B cell (primary cell): ENCODE measurements at regions not wholly inside any gene's neighbourhood (a gene's known extent, or its start where the extent isn't known, plus 50 kb on each side); places are given as distances from the start of the nearest gene placed in this dataset.

Experiments used
- ATAC-seq: fragments of 200-7000 bp; cut with Tn5 transposase; one replicate; pipeline ENCODE4 v1.10.0; 2021; ENCODE audit warnings: low read depth, mild to moderate bottlenecking, moderate number of reproducible peaks, moderate library complexity
- CTCF ChIA-PET: fragments of 350-600 bp; sonication (Branson Sonifier 250); formaldehyde crosslinking; loops from one replicate; lab custom pipeline; 2021; ENCODE audit warnings: antibody characterized with exemption, inconsistent platforms; lab: Charles Lee
- POLR2A ChIA-PET: fragments of 350-600 bp; sonication (Branson Sonifier 250); formaldehyde crosslinking; loops from one replicate; lab custom pipeline; 2021; ENCODE audit warnings: antibody characterized with exemption; lab: Charles Lee
- DNase-seq: peaks from one replicate; pipeline ENCODE4 v3.0.0; 2013
- H2AFZ ChIP-seq: 2 replicates; pipeline ENCODE4 v1.6.1; 2012; ENCODE audit warnings: mild to moderate bottlenecking, low read depth, low read length; ENCODE audit not compliant: insufficient read depth, poor library complexity, severe bottlenecking
- H3K27ac ChIP-seq, 2 donors: 1 replicate in 1 of 2; 2 replicates in 1 of 2; pipeline ENCODE4 v1.5.1; 2012 to 2013; ENCODE audit warnings: low read length in 2 of 2, mild to moderate bottlenecking in 2 of 2, moderate library complexity in 1 of 2
- H3K27me3 ChIP-seq, 4 experiments: fragments of 200-600 bp in 1 of 4; sonication (generic) in 1 of 4; replicated peaks in 1 of 4; 1 replicate in 2 of 4; 2 replicates in 2 of 4; pipeline versions ENCODE4 v1.6.1 to v1.7.0; 2013 to 2016; ENCODE audit warnings: low read length in 3 of 4, mild to moderate bottlenecking in 2 of 4, mixed read lengths in 1 of 4, moderate library complexity in 1 of 4; ENCODE audit not compliant: insufficient read depth in 4 of 4, control insufficient read depth in 3 of 4; ENCODE audit errors: control extremely low read depth in 1 of 4
- H3K36me3 ChIP-seq, 2 experiments: replicated peaks in 1 of 2; 1 replicate in 1 of 2; 2 replicates in 1 of 2; pipeline versions ENCODE4 v1.6.1 to v1.7.1; 2013; ENCODE audit warnings: low read length in 1 of 2; ENCODE audit not compliant: insufficient read depth in 2 of 2, control insufficient read depth in 1 of 2; ENCODE audit errors: control extremely low read depth in 1 of 2, extremely low read depth in 1 of 2
- H3K4me1 ChIP-seq, 2 donors: fragments of 200-600 bp in 1 of 2; sonication (generic) in 1 of 2; 1 replicate in 1 of 2; 2 replicates in 1 of 2; pipeline versions ENCODE4 v1.5.1 to v1.6.1; 2013 to 2017; ENCODE audit warnings: low read length in 2 of 2; ENCODE audit not compliant: control insufficient read depth in 2 of 2, insufficient read depth in 2 of 2
- H3K4me2 ChIP-seq: replicated peaks from 2 replicates; pipeline ENCODE3; 2012; ENCODE audit warnings: mild to moderate bottlenecking, low read depth, low read length; ENCODE audit not compliant: poor library complexity, severe bottlenecking
- H3K4me3 ChIP-seq, 5 experiments: fragments of 200-600 bp in 1 of 5; sonication (generic) in 1 of 5; 1 replicate in 3 of 5; 2 replicates in 2 of 5; pipeline versions ENCODE4 v1.5.1 to v1.7.0; 2011 to 2016; ENCODE audit warnings: low read length in 4 of 5, mild to moderate bottlenecking in 4 of 5, low read depth in 2 of 5, control low read depth in 1 of 5, moderate library complexity in 1 of 5; ENCODE audit not compliant: insufficient read depth in 1 of 5; ENCODE audit errors: control extremely low read depth in 1 of 5, extremely low read depth in 1 of 5
- H3K79me2 ChIP-seq: fragments of 200-600 bp; sonication (generic); one replicate; pipeline ENCODE4 v1.6.0; 2016; ENCODE audit warnings: low read length; ENCODE audit not compliant: control insufficient read depth, insufficient read depth
- H3K9ac ChIP-seq: fragments of 200-600 bp; sonication (generic); 2 replicates; pipeline ENCODE4 v1.6.1; 2017; ENCODE audit warnings: mild to moderate bottlenecking, low read length, moderate library complexity
- H3K9me3 ChIP-seq, 3 donors: one replicate each; pipeline versions ENCODE4 v1.6.1 to v1.7.1; 2013; ENCODE audit warnings: low read length in 2 of 3; ENCODE audit not compliant: control insufficient read depth in 2 of 3, insufficient read depth in 1 of 3; ENCODE audit errors: control extremely low read depth in 1 of 3
- H4K20me1 ChIP-seq: 2 replicates; pipeline ENCODE4 v1.6.0; 2012; ENCODE audit warnings: mild to moderate bottlenecking, low read length; ENCODE audit not compliant: insufficient read depth, control insufficient read depth, poor library complexity, severe bottlenecking
- H3K27ac Mint-ChIP-seq: one replicate; pipeline ENCODE4 v1.8.0; 2021; ENCODE audit warnings: mixed read lengths
- H3K27me3 Mint-ChIP-seq: one replicate; pipeline ENCODE4 v1.8.0; 2021; ENCODE audit warnings: mixed read lengths
- H3K4me1 Mint-ChIP-seq: one replicate; pipeline ENCODE4 v1.8.0; 2021; ENCODE audit warnings: mixed read lengths
- H3K4me3 Mint-ChIP-seq: one replicate; pipeline ENCODE4 v1.8.0; 2021; ENCODE audit warnings: mixed read lengths
- H3K9me3 Mint-ChIP-seq: one replicate; pipeline ENCODE4 v1.8.0; 2022; ENCODE audit warnings: mixed read lengths; ENCODE audit not compliant: insufficient read depth
- CTCF ChIP-seq: fragments of 200-600 bp; IDR thresholded peaks from one replicate; pipeline ENCODE4 v1.8.0; 2022; ENCODE audit warnings: antibody characterized with exemption, mild to moderate bottlenecking
- EZH2 ChIP-seq: IDR thresholded peaks from 2 replicates; pipeline ENCODE4 v1.6.1; 2012; ENCODE audit warnings: borderline replicate concordance, low read depth, mild to moderate bottlenecking, moderate library complexity, low read length; ENCODE audit not compliant: insufficient read depth, poor library complexity, severe bottlenecking
- WGBS: methylation state at CpG from one replicate; pipeline ENCODE4 v1.1.5; 2013; ENCODE audit warnings: missing lambda C conversion rate; ENCODE audit not compliant: insufficient coverage; 5-methylcytosine and 5-hydroxymethylcytosine counted together
- intact Hi-C: fragments of 100-400 bp; cut with micrococcal nuclease; formaldehyde crosslinking; loops from one replicate; pipeline ENCODE4 v1.10.0; 2022

GRCh38 chr11:38300570-38300969 lies 1702.5 kb upstream of the RAG2 start:
- ChIA-PET CTCF (no interaction called here), POLR2A (no interaction called here)
- Histone ChIP-seq H3K4me1 (no peaks in the 10 kb centered on the region), H3K9me3 (peaks cover 0 to 10% (median 0%) of the 10 kb centered on the region in 3 donors), H3K27me3 (no peaks in the 10 kb centered on the region), H2AFZ (no peak overlapping the region), H4K20me1 (no peaks in the 10 kb centered on the region), H3K4me3 (no peak overlapping the region), H3K9ac (no peak overlapping the region), H3K27ac (no peak overlapping the region), H3K36me3 (no peaks in the 10 kb centered on the region), H3K4me2 (no peak overlapping the region), H3K79me2 (no peaks in the 10 kb centered on the region)
- DNase-seq (no peak), ATAC-seq (no peak)
- Mint-ChIP-seq H3K27ac (no peak overlapping the region), H3K27me3 (no peaks in the 10 kb centered on the region), H3K9me3 (peaks cover 1% of the 10 kb centered on the region), H3K4me1 (no peaks in the 10 kb centered on the region), H3K4me3 (no peak overlapping the region)
- TF ChIP-seq EZH2 = no peak
- TF ChIP-seq CTCF = no peak
- intact Hi-C loops = no loop called here
- 100% methylated on average over 1 of the region's 2 CpGs for WGBS

GRCh38 chr11:38296211-38296776 lies 1698.3 kb upstream of the RAG2 start:
- no peaks in the 10 kb centered on the region for H3K27me3 ChIP-seq
- no peak overlapping the region for H2AFZ ChIP-seq
- H3K27ac Mint-ChIP-seq = no peak overlapping the region
- no peaks in the 10 kb centered on the region for H3K4me1 ChIP-seq
- no peak overlapping the region for H3K4me2 ChIP-seq
- H3K4me3 Mint-ChIP-seq = no peak overlapping the region
- TF ChIP-seq EZH2 (no peak), CTCF (no peak)
- peaks cover 0 to 12% (median 1%) of the 10 kb centered on the region in 3 donors for H3K9me3 ChIP-seq
- H3K4me1 Mint-ChIP-seq = no peaks in the 10 kb centered on the region
- 97% methylated on average over 17 of the region's 33 CpGs for WGBS
- no peaks in the 10 kb centered on the region for H3K36me3 ChIP-seq
- H3K27ac ChIP-seq = no peak overlapping the region
- H3K4me3 ChIP-seq = no peak overlapping the region
- peaks cover 3% of the 10 kb centered on the region for H3K9me3 Mint-ChIP-seq
- POLR2A ChIA-PET = no interaction called here
- CTCF ChIA-PET = no interaction called here
- H4K20me1 ChIP-seq = no peaks in the 10 kb centered on the region
- DNase-seq = no peak
- H3K9ac ChIP-seq = no peak overlapping the region
- intact Hi-C loops = no loop called here
- ATAC-seq = no peak
- no peaks in the 10 kb centered on the region for H3K79me2 ChIP-seq
- no peaks in the 10 kb centered on the region for H3K27me3 Mint-ChIP-seq
